HG03097 (cell line): ENCODE measurements at regions not wholly inside any gene's neighbourhood (a gene's known extent, or its start where the extent isn't known, plus 50 kb on each side); places are given as distances from the start of the nearest gene placed in this dataset.

ENCODE experiments used
- ATAC-seq: cut with Tn5 transposase; IDR thresholded peaks from one replicate; pipeline ENCODE4 v1.9.1; 2021; ENCODE audit not compliant: unreplicated experiment, low FRiP score

DNA sequence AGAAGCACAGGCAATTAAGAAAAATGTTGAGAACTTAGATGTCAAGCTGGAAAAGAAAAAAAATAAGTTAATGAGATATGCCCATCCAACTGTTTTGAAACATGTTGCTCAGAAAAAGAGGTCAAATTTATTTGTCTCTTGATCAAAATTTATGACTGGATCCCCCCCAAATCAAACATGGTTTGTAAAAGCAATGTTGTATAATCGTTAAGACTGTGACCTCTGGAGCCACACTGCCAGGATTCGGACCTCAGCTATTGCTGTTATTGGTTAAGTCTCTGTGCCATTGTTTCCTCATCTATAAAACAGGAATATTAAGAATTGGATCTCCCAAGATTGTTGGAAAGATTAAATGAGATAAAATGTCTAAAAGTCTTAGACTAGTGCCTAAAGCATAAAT lies 51.9 kb upstream of the LRRK2 start:
- ATAC-seq, result no peak

DNA sequence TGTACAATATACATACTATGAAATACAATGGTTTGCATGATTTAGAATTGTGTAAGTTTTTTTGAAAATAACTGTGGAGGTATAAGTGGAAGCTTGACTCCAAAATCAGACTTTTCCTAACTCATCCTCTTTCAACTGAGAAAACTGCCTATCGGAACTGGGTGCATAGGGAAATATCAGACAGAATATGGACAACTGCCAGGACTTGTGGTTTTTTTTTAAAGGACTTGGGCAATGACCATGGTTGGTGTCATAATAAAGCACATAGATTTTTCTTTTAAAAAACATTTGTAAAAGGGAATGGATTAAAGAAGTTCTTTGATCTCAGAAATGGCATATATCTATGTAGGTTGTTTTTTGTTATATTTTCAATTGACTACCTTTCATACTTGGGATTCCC lies 53.3 kb upstream of the LRRK2 start:
- ATAC-seq, result no peak

DNA sequence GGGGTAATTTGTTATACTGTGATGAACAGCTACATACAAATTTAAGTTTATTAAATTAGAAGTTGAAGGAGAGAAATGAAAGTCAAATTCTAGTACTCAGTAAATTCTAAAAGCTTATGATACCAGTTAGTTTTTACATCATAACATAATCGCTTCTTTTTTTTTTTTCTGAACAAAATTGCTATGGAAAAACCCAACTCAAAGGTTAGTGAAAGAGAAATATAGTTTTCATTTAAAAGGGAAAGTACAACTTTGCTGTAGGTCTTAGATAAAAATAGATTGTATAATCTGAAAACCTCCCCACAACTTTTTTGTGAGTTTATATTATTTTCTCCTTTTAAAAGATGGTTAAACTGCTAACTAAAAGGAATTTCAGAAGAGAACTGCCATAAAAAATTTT lies 53.7 kb upstream of the LRRK2 start:
- no peak for ATAC-seq

DNA sequence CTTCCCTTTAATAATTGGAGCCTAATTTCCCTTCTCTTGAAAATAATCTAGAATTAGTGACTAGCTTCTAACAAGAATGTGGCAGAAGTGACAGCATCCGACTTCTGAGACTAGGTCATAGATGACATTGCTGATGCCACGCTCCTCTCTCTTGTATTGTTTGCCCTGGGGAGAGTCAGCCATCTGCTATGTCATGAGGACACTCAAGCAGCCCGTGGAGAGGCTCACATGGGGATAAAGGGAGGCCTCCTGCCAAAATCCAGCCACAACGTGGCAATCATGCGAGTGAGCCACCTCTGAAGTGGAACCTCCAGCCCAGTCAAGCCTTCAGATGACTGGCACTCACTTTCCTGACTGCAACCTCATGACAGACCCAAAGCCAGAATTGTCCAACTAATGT lies 54.2 kb upstream of the LRRK2 start:
- no peak for ATAC-seq

DNA sequence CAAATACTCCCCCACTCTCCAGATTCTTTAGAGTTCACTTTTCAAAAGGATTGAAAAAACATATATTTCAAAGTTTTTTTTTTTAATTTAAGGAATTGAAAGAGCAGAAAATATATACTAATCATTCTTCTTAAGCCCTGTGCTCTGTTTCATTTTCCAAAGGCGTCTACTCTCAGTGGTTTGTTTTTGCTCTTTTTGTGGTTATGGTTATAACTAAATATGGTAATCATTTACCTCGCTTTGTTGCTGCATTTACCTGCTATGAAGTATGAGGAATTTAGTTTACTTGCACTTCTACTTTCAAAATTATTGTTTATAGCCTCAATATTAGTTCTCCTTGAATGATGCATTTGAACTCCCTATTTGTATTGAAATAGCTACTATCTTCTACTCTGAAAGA lies 55.9 kb upstream of the LRRK2 start:
- ATAC-seq, result peak; percentile 92

DNA sequence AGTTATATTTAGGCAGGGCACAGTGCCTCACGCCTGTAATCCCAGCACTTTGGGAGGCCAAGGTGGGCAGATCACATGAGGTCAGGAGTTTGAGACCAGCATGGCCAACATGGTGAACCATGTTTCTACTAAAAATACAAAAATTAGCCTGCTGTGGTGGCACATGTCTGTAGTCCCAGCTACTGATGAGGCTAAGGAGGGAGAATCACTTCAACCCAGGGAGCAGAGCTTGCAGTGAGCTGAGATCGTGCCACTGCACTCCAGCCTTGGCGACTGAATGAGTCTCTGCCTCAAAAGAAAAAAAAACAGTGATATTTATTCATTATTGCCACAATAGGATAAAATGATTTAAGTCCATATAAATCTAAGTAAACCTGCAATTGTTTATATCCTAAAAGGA lies 56.4 kb upstream of the LRRK2 start:
- ATAC-seq, result peak; percentile 23

DNA sequence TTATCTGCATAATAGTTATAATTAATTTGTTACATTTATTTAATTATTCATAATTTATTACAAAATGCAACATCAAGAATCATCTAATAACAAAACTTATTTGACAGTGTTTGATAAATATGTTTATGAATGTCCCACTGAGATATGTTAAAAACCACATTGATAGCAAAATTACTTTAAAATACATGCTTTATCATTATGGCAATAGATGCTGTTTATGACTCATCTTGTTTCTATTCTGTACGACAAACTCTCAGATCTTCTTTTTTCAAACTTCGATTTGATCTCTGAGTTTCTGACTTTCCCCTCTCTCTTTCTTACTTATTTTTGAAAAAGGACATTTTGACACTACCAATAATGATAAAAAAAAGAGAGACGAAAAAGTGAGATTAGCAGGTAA lies 56.8 kb upstream of the LRRK2 start:
- peak; percentile 44 for ATAC-seq

DNA sequence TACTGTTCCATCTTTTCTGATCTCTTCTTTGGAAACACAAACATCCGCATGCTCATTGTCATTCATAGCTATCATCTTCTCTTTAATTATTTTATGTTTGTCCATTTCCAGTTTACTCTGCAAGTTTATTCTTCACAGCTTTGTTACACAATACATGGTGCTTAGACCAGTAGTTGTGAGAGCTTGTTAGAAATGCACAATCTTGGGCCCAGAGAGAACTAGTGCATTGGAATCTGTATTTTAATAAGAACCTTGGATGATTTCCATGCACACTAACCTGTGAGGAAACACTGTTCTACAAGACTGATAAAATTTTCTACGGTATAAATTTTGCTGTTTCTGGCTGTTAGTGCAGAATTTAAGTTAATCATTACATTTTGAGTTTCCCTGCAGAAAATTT lies 59.3 kb upstream of the SLC2A13 start:
- ATAC-seq, result no peak

DNA sequence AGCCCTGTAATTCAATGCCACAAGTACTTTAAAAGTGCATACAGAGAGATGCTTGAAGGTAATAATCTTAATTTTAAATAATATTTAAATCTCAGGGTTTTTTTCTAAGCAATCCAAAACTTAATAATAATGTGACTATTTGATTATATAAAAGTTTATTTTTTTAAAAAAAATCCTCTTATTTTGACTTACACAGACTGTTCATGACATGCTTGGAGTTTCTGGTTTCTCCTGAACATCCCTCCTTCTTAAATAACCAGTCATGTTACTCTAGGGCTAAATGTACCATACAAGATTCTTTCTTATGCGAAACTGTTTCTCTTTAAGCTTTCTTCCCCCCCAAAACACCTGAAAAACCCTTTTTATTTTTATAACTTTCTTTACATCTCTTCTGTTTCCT lies 58.2 kb upstream of the SLC2A13 start:
- no peak for ATAC-seq

DNA sequence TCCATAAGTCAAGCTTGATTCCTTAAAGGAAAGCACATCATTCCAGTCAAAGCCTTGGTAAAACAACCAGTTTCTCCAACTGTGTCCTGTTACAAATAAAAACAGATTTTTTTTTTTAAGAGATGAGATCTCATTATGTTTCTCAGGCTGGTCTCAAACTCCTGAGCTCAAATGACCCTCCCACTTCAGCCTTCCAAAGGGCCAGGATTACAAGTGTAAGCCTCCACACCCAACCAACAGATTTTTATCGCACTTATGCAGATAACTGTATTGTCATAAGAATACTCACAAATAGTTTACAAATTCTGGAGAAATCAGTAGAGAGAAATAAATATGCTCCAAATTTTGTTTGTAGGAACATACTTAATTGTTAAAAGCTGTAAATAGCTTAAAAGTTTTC lies 56.2 kb upstream of the SLC2A13 start:
- ATAC-seq, result no peak

DNA sequence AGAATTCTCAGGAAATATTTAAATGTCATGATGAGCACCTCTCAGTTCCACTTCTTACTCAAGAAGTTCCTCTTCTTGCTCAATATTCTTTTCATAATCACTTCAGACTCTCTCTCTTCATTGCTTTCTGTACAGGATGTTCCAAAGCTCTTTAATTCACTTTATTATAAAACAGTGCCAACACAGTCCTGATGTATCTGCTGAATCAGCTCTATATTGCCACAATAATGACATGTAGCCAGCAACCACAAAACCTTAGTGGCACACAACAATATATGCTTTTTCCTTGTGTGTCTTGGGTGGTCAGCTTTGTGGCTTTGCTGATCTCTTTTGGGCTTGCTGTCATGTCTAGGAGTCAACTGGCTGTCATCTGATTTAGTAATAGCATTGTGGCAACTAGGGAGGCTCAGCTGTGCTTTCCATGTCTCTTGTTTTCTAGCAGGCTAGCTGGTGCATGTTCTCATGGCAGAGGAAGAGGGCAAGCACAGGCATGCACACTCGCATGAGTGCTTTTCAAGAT lies 52.8 kb upstream of the SLC2A13 start:
- peak; percentile 56 for ATAC-seq

DNA sequence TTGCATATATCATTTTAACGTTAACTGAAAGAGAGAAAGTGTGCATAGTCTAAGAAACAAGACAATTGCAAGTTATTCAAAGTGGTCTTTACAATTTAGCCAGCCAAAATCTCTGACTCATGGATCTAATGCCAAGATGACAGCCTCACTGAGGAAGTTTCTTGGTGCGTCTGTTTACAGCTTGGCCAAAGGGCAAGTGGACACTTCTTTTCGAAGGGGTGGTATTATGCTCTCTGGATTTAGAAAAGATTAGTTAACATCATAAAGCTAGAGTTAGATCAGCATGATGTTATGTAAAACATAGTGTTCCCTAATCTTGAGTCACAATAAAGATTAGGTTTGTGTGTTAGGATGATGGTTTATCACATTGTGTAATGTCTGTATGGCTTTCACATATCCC lies 51.5 kb upstream of the SLC2A13 start:
- no peak for ATAC-seq

DNA sequence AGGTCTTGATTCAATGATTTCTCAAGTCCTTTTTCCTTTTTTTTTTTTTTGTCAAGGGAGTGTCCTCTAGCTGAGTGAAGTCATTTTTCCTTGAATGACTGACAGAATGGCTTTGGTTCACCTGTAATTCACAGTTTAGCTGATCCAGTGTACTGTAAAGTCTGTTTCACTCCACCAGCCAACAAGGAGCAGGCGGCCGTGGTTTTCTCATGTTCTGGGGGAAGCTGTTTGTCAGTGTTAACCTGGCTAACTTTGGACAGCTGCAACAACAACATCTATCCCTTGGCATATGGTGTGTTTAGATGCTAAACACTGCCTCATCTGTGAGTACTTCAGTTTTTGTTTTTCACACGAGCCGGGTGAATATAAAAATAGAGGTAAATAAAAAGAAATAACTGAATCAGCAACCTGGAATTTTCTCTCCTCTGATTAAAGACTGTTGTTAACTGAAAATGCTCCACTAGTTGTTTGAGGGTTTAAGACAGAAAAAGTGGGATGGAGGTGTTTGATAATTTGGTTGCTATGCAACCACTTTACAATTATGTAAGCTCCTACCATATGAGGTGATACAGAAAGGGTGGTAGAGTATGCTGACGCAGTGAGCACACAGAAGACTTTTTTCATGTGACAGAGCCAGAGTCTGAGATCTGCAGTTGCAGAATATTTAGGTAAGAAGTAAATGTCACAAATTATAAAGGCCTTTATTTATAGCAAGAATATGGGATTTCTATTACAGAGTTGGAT lies 50.3 kb upstream of the SLC2A13 start:
- no peak for ATAC-seq
